ENCODE measurements at regions not wholly inside any gene's neighbourhood (a gene's known extent, or its start where the extent isn't known, plus 50 kb on each side); places are given as distances from the start of the nearest gene placed in this dataset.

DNA sequence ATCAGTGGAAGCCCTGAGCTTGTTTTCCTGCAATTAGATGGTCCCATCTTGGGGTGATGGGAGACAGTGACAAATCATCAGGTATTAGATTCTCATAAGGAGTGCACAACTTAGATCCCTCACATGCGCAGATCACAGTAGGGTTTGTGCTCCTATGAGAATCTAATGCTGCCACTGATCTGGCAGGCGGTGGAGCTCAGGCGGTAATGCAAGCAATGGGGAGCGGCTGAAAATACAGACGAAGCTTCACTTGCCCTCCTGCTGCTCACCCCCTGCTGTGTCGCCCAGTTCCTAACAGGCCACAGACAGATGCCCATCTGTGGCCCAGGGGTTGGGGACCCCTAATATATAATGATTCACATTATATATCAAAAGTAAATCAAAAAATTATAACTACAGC, 258.8 kb upstream of the USP15 start:
- TF ChIP-seq, protein P1, sequence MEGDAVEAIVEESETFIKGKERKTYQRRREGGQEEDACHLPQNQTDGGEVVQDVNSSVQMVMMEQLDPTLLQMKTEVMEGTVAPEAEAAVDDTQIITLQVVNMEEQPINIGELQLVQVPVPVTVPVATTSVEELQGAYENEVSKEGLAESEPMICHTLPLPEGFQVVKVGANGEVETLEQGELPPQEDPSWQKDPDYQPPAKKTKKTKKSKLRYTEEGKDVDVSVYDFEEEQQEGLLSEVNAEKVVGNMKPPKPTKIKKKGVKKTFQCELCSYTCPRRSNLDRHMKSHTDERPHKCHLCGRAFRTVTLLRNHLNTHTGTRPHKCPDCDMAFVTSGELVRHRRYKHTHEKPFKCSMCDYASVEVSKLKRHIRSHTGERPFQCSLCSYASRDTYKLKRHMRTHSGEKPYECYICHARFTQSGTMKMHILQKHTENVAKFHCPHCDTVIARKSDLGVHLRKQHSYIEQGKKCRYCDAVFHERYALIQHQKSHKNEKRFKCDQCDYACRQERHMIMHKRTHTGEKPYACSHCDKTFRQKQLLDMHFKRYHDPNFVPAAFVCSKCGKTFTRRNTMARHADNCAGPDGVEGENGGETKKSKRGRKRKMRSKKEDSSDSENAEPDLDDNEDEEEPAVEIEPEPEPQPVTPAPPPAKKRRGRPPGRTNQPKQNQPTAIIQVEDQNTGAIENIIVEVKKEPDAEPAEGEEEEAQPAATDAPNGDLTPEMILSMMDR (IDR thresholded peaks at IDR 0.05): no peak
- TF ChIP-seq POLR2A (IDR thresholded peaks at IDR 0.05): no peak
